B cell (primary cell): ENCODE measurements at regions not wholly inside any gene's neighbourhood (a gene's known extent, or its start where the extent isn't known, plus 50 kb on each side); places are given as distances from the start of the nearest gene placed in this dataset.

Experiments used
- ATAC-seq: fragments of 200-7000 bp; cut with Tn5 transposase; one replicate; pipeline ENCODE4 v1.10.0; 2021; ENCODE audit warnings: low read depth, mild to moderate bottlenecking, moderate number of reproducible peaks, moderate library complexity
- CTCF ChIA-PET: fragments of 350-600 bp; sonication (Branson Sonifier 250); formaldehyde crosslinking; loops from one replicate; lab custom pipeline; 2021; ENCODE audit warnings: antibody characterized with exemption, inconsistent platforms; lab: Charles Lee
- POLR2A ChIA-PET: fragments of 350-600 bp; sonication (Branson Sonifier 250); formaldehyde crosslinking; loops from one replicate; lab custom pipeline; 2021; ENCODE audit warnings: antibody characterized with exemption; lab: Charles Lee
- DNase-seq: peaks from one replicate; pipeline ENCODE4 v3.0.0; 2013
- H2AFZ ChIP-seq: 2 replicates; pipeline ENCODE4 v1.6.1; 2012; ENCODE audit warnings: mild to moderate bottlenecking, low read depth, low read length; ENCODE audit not compliant: insufficient read depth, poor library complexity, severe bottlenecking
- H3K27ac ChIP-seq, 2 donors: 1 replicate in 1 of 2; 2 replicates in 1 of 2; pipeline ENCODE4 v1.5.1; 2012 to 2013; ENCODE audit warnings: low read length in 2 of 2, mild to moderate bottlenecking in 2 of 2, moderate library complexity in 1 of 2
- H3K27me3 ChIP-seq, 4 experiments: fragments of 200-600 bp in 1 of 4; sonication (generic) in 1 of 4; replicated peaks in 1 of 4; 1 replicate in 2 of 4; 2 replicates in 2 of 4; pipeline versions ENCODE4 v1.6.1 to v1.7.0; 2013 to 2016; ENCODE audit warnings: low read length in 3 of 4, mild to moderate bottlenecking in 2 of 4, mixed read lengths in 1 of 4, moderate library complexity in 1 of 4; ENCODE audit not compliant: insufficient read depth in 4 of 4, control insufficient read depth in 3 of 4; ENCODE audit errors: control extremely low read depth in 1 of 4
- H3K36me3 ChIP-seq, 2 experiments: replicated peaks in 1 of 2; 1 replicate in 1 of 2; 2 replicates in 1 of 2; pipeline versions ENCODE4 v1.6.1 to v1.7.1; 2013; ENCODE audit warnings: low read length in 1 of 2; ENCODE audit not compliant: insufficient read depth in 2 of 2, control insufficient read depth in 1 of 2; ENCODE audit errors: control extremely low read depth in 1 of 2, extremely low read depth in 1 of 2
- H3K4me1 ChIP-seq, 2 donors: fragments of 200-600 bp in 1 of 2; sonication (generic) in 1 of 2; 1 replicate in 1 of 2; 2 replicates in 1 of 2; pipeline versions ENCODE4 v1.5.1 to v1.6.1; 2013 to 2017; ENCODE audit warnings: low read length in 2 of 2; ENCODE audit not compliant: control insufficient read depth in 2 of 2, insufficient read depth in 2 of 2
- H3K4me2 ChIP-seq: replicated peaks from 2 replicates; pipeline ENCODE3; 2012; ENCODE audit warnings: mild to moderate bottlenecking, low read depth, low read length; ENCODE audit not compliant: poor library complexity, severe bottlenecking
- H3K4me3 ChIP-seq, 5 experiments: fragments of 200-600 bp in 1 of 5; sonication (generic) in 1 of 5; 1 replicate in 3 of 5; 2 replicates in 2 of 5; pipeline versions ENCODE4 v1.5.1 to v1.7.0; 2011 to 2016; ENCODE audit warnings: low read length in 4 of 5, mild to moderate bottlenecking in 4 of 5, low read depth in 2 of 5, control low read depth in 1 of 5, moderate library complexity in 1 of 5; ENCODE audit not compliant: insufficient read depth in 1 of 5; ENCODE audit errors: control extremely low read depth in 1 of 5, extremely low read depth in 1 of 5
- H3K79me2 ChIP-seq: fragments of 200-600 bp; sonication (generic); one replicate; pipeline ENCODE4 v1.6.0; 2016; ENCODE audit warnings: low read length; ENCODE audit not compliant: control insufficient read depth, insufficient read depth
- H3K9ac ChIP-seq: fragments of 200-600 bp; sonication (generic); 2 replicates; pipeline ENCODE4 v1.6.1; 2017; ENCODE audit warnings: mild to moderate bottlenecking, low read length, moderate library complexity
- H3K9me3 ChIP-seq, 3 donors: one replicate each; pipeline versions ENCODE4 v1.6.1 to v1.7.1; 2013; ENCODE audit warnings: low read length in 2 of 3; ENCODE audit not compliant: control insufficient read depth in 2 of 3, insufficient read depth in 1 of 3; ENCODE audit errors: control extremely low read depth in 1 of 3
- H4K20me1 ChIP-seq: 2 replicates; pipeline ENCODE4 v1.6.0; 2012; ENCODE audit warnings: mild to moderate bottlenecking, low read length; ENCODE audit not compliant: insufficient read depth, control insufficient read depth, poor library complexity, severe bottlenecking
- H3K27ac Mint-ChIP-seq: one replicate; pipeline ENCODE4 v1.8.0; 2021; ENCODE audit warnings: mixed read lengths
- H3K27me3 Mint-ChIP-seq: one replicate; pipeline ENCODE4 v1.8.0; 2021; ENCODE audit warnings: mixed read lengths
- H3K4me1 Mint-ChIP-seq: one replicate; pipeline ENCODE4 v1.8.0; 2021; ENCODE audit warnings: mixed read lengths
- H3K4me3 Mint-ChIP-seq: one replicate; pipeline ENCODE4 v1.8.0; 2021; ENCODE audit warnings: mixed read lengths
- H3K9me3 Mint-ChIP-seq: one replicate; pipeline ENCODE4 v1.8.0; 2022; ENCODE audit warnings: mixed read lengths; ENCODE audit not compliant: insufficient read depth
- EZH2 ChIP-seq: IDR thresholded peaks from 2 replicates; pipeline ENCODE4 v1.6.1; 2012; ENCODE audit warnings: borderline replicate concordance, low read depth, mild to moderate bottlenecking, moderate library complexity, low read length; ENCODE audit not compliant: insufficient read depth, poor library complexity, severe bottlenecking
- WGBS: methylation state at CpG from one replicate; pipeline ENCODE4 v1.1.5; 2013; ENCODE audit warnings: missing lambda C conversion rate; ENCODE audit not compliant: insufficient coverage; 5-methylcytosine and 5-hydroxymethylcytosine counted together
- intact Hi-C: fragments of 100-400 bp; cut with micrococcal nuclease; formaldehyde crosslinking; loops from one replicate; pipeline ENCODE4 v1.10.0; 2022
- TF ChIP-seq, protein P1 (sequence below): fragments of 200-600 bp; IDR thresholded peaks from one replicate; pipeline ENCODE4 v1.8.0; 2022; ENCODE audit warnings: antibody characterized with exemption, mild to moderate bottlenecking

DNA sequence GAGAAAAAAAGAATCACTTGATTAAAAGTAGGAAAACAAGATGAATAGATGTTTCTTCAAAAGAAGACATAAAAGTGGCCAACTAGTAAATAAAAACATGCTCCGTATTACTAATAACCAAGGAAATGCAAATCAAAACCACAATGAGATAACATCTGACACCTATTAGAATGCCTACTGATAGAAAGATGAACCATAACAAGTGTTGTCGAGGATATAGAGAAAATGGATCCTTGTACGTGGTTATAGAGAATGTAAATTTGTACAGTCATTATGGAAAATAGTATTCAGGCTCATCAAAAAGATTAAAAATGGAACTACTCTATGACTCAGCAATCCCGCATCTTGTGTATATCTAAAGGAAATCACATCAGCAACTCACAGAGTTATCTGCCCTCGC, 415.8 kb upstream of the SLITRK5 start:
- no peaks in the 10 kb centered on the region for H4K20me1 ChIP-seq
- TF ChIP-seq, protein P1, sequence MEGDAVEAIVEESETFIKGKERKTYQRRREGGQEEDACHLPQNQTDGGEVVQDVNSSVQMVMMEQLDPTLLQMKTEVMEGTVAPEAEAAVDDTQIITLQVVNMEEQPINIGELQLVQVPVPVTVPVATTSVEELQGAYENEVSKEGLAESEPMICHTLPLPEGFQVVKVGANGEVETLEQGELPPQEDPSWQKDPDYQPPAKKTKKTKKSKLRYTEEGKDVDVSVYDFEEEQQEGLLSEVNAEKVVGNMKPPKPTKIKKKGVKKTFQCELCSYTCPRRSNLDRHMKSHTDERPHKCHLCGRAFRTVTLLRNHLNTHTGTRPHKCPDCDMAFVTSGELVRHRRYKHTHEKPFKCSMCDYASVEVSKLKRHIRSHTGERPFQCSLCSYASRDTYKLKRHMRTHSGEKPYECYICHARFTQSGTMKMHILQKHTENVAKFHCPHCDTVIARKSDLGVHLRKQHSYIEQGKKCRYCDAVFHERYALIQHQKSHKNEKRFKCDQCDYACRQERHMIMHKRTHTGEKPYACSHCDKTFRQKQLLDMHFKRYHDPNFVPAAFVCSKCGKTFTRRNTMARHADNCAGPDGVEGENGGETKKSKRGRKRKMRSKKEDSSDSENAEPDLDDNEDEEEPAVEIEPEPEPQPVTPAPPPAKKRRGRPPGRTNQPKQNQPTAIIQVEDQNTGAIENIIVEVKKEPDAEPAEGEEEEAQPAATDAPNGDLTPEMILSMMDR, result no peak
- TF ChIP-seq EZH2, result no peak
- H3K9ac ChIP-seq, result no peak overlapping the region
- no peaks in the 10 kb centered on the region for H3K79me2 ChIP-seq
- H3K9me3 ChIP-seq, result peaks cover 0 to 5% (median 0%) of the 10 kb centered on the region in 3 donors
- POLR2A ChIA-PET, result no interaction called here
- H3K4me2 ChIP-seq, result no peak overlapping the region
- H3K4me1 ChIP-seq, result no peaks in the 10 kb centered on the region
- Mint-ChIP-seq H3K27ac (no peak overlapping the region), H3K4me3 (no peak overlapping the region), H3K27me3 (no peaks in the 10 kb centered on the region), H3K4me1 (no peaks in the 10 kb centered on the region), H3K9me3 (peaks cover 4% of the 10 kb centered on the region)
- no CpG with 5 or more reads among the region's 5 CpGs for whole genome bisulfite sequencing
- DNase-seq (no peak), ATAC-seq (no peak)
- no peak overlapping the region for H3K27ac ChIP-seq
- intact Hi-C loops, result no loop called here
- CTCF ChIA-PET, result no interaction called here
- H2AFZ ChIP-seq, result no peak overlapping the region
- H3K4me3 ChIP-seq, result no peak overlapping the region
- no peaks in the 10 kb centered on the region for H3K36me3 ChIP-seq
- H3K27me3 ChIP-seq, result no peaks in the 10 kb centered on the region

GRCh38 chr13:87259479-87260083, 411.6 kb upstream of the SLITRK5 start:
- H3K4me3 ChIP-seq, result no peak overlapping the region
- H3K36me3 ChIP-seq, result no peaks in the 10 kb centered on the region
- H3K4me1 ChIP-seq, result no peaks in the 10 kb centered on the region
- CTCF ChIA-PET, result no interaction called here
- no peak overlapping the region for H2AFZ ChIP-seq
- H3K9ac ChIP-seq, result no peak overlapping the region
- intact Hi-C loops, result no loop called here
- H3K27me3 Mint-ChIP-seq, result no peaks in the 10 kb centered on the region
- no peak overlapping the region for H3K27ac Mint-ChIP-seq
- no peak for DNase-seq
- no peaks in the 10 kb centered on the region for H4K20me1 ChIP-seq
- TF ChIP-seq, protein P1, result no peak
- TF ChIP-seq EZH2, result no peak
- H3K4me3 Mint-ChIP-seq, result no peak overlapping the region
- WGBS, result 100% methylated on average over 1 of the region's 5 CpGs
- H3K27ac ChIP-seq, result no peak overlapping the region
- H3K27me3 ChIP-seq, result no peaks in the 10 kb centered on the region
- peaks cover 0 to under 1% (median 0%) of the 10 kb centered on the region in 3 donors for H3K9me3 ChIP-seq
- H3K9me3 Mint-ChIP-seq, result peaks cover 2% of the 10 kb centered on the region
- POLR2A ChIA-PET, result no interaction called here
- no peaks in the 10 kb centered on the region for H3K79me2 ChIP-seq
- no peak for ATAC-seq
- no peak overlapping the region for H3K4me2 ChIP-seq
- no peaks in the 10 kb centered on the region for H3K4me1 Mint-ChIP-seq
